GM23338 (cell line): ENCODE measurements at regions not wholly inside any gene's neighbourhood (a gene's known extent, or its start where the extent isn't known, plus 50 kb on each side); places are given as distances from the start of the nearest gene placed in this dataset.

Experiments used
- CREB1 ChIP-seq: fragments of 250-450 bp; sonication (Bioruptor Pico); IDR thresholded peaks from 2 replicates; pipeline ENCODE4 v1.5.0; 2020; ENCODE audit warnings: low read depth, mild to moderate bottlenecking, moderate library complexity
- POLR2AphosphoS5 ChIP-seq: IDR thresholded peaks from 2 replicates; pipeline ENCODE4 v1.6.1; 2016; ENCODE audit warnings: antibody characterized with exemption, low read depth
- ZNF114 ChIP-seq: fragments of 250-450 bp; sonication (Bioruptor Pico); IDR thresholded peaks from 2 replicates; pipeline ENCODE4 v1.5.0; 2020; ENCODE audit warnings: mild to moderate bottlenecking, moderate library complexity
- TF ChIP-seq, protein P1 (sequence below): fragments of 250-450 bp; sonication (Bioruptor Pico); IDR thresholded peaks from 2 replicates; pipeline ENCODE4 v1.5.0; 2020; ENCODE audit warnings: mild to moderate bottlenecking, moderate library complexity
- TF ChIP-seq, protein P2 (sequence below): IDR thresholded peaks from one replicate; pipeline ENCODE4 v1.6.1; 2018; ENCODE audit warnings: antibody characterized with exemption; ENCODE audit not compliant: unreplicated experiment
- TF ChIP-seq, protein P3 (sequence below), 2 experiments: fragments of 200-600 bp in 1 of 2; sonication (generic) in 1 of 2; conservative IDR thresholded peaks; 2 replicates each; pipeline versions ENCODE4 v1.5.1 to v1.6.1; 2016 to 2017; ENCODE audit warnings: antibody characterized with exemption in 2 of 2, low read depth in 2 of 2, mild to moderate bottlenecking in 2 of 2, moderate library complexity in 1 of 2

DNA sequence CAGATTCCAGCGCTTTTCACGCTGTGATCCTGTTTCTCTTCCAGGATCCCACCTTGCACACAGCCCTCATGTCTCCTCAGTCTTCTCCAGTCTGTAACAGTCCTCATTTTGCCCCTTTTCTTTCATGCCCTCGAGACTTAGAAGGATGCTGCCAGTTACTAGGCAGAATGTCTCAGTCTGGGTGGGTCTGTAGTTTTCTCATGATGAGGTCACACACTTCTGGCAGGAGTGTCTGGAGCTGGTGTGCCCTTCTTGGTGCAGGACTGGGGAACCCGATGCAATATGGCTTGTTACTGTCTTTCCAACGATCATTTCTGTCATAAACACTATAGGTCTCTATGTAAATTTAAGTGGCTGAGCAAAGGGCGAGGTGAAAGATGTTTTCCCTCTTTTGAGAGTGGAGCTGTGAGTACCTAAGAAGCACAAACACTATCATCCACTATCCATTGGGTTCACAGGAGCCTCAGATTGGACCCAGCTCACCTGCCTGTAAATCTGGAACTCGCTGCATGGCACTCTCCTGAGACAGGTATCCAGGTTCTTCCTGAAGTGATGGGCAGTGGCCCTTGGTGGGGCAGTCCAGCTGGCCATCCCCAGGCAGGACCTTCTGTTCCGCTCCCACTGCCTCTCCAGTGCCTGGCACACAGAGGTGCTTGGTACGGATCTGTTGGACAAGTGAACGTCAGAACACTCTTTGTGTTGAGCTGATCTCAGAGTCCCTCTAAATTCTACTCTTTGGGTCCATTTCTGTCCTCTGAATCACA lies 64.3 kb upstream of the ZNF32 start (continued):
- TF ChIP-seq, protein P1, sequence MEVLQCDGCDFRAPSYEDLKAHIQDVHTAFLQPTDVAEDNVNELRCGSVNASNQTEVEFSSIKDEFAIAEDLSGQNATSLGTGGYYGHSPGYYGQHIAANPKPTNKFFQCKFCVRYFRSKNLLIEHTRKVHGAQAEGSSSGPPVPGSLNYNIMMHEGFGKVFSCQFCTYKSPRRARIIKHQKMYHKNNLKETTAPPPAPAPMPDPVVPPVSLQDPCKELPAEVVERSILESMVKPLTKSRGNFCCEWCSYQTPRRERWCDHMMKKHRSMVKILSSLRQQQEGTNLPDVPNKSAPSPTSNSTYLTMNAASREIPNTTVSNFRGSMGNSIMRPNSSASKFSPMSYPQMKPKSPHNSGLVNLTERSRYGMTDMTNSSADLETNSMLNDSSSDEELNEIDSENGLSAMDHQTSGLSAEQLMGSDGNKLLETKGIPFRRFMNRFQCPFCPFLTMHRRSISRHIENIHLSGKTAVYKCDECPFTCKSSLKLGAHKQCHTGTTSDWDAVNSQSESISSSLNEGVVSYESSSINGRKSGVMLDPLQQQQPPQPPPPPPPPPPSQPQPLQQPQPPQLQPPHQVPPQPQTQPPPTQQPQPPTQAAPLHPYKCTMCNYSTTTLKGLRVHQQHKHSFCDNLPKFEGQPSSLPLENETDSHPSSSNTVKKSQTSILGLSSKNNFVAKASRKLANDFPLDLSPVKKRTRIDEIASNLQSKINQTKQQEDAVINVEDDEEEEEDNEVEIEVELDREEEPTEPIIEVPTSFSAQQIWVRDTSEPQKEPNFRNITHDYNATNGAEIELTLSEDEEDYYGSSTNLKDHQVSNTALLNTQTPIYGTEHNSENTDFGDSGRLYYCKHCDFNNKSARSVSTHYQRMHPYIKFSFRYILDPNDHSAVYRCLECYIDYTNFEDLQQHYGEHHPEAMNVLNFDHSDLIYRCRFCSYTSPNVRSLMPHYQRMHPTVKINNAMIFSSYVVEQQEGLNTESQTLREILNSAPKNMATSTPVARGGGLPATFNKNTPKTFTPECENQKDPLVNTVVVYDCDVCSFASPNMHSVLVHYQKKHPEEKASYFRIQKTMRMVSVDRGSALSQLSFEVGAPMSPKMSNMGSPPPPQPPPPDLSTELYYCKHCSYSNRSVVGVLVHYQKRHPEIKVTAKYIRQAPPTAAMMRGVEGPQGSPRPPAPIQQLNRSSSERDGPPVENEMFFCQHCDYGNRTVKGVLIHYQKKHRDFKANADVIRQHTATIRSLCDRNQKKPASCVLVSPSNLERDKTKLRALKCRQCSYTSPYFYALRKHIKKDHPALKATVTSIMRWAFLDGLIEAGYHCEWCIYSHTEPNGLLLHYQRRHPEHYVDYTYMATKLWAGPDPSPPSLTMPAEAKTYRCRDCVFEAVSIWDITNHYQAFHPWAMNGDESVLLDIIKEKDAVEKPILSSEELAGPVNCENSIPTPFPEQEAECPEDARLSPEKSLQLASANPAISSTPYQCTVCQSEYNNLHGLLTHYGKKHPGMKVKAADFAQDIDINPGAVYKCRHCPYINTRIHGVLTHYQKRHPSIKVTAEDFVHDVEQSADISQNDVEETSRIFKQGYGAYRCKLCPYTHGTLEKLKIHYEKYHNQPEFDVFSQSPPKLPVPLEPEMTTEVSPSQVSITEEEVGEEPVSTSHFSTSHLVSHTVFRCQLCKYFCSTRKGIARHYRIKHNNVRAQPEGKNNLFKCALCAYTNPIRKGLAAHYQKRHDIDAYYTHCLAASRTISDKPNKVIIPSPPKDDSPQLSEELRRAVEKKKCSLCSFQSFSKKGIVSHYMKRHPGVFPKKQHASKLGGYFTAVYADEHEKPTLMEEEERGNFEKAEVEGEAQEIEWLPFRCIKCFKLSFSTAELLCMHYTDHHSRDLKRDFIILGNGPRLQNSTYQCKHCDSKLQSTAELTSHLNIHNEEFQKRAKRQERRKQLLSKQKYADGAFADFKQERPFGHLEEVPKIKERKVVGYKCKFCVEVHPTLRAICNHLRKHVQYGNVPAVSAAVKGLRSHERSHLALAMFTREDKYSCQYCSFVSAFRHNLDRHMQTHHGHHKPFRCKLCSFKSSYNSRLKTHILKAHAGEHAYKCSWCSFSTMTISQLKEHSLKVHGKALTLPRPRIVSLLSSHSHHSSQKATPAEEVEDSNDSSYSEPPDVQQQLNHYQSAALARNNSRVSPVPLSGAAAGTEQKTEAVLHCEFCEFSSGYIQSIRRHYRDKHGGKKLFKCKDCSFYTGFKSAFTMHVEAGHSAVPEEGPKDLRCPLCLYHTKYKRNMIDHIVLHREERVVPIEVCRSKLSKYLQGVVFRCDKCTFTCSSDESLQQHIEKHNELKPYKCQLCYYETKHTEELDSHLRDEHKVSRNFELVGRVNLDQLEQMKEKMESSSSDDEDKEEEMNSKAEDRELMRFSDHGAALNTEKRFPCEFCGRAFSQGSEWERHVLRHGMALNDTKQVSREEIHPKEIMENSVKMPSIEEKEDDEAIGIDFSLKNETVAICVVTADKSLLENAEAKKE (CRISPR knock-in tag), result no peak
- TF ChIP-seq, protein P2, sequence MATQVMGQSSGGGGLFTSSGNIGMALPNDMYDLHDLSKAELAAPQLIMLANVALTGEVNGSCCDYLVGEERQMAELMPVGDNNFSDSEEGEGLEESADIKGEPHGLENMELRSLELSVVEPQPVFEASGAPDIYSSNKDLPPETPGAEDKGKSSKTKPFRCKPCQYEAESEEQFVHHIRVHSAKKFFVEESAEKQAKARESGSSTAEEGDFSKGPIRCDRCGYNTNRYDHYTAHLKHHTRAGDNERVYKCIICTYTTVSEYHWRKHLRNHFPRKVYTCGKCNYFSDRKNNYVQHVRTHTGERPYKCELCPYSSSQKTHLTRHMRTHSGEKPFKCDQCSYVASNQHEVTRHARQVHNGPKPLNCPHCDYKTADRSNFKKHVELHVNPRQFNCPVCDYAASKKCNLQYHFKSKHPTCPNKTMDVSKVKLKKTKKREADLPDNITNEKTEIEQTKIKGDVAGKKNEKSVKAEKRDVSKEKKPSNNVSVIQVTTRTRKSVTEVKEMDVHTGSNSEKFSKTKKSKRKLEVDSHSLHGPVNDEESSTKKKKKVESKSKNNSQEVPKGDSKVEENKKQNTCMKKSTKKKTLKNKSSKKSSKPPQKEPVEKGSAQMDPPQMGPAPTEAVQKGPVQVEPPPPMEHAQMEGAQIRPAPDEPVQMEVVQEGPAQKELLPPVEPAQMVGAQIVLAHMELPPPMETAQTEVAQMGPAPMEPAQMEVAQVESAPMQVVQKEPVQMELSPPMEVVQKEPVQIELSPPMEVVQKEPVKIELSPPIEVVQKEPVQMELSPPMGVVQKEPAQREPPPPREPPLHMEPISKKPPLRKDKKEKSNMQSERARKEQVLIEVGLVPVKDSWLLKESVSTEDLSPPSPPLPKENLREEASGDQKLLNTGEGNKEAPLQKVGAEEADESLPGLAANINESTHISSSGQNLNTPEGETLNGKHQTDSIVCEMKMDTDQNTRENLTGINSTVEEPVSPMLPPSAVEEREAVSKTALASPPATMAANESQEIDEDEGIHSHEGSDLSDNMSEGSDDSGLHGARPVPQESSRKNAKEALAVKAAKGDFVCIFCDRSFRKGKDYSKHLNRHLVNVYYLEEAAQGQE, result no peak
- TF ChIP-seq POLR2AphosphoS5, result no peak
- TF ChIP-seq ZNF114 (CRISPR knock-in tag), result no peak
- TF ChIP-seq, protein P3, sequence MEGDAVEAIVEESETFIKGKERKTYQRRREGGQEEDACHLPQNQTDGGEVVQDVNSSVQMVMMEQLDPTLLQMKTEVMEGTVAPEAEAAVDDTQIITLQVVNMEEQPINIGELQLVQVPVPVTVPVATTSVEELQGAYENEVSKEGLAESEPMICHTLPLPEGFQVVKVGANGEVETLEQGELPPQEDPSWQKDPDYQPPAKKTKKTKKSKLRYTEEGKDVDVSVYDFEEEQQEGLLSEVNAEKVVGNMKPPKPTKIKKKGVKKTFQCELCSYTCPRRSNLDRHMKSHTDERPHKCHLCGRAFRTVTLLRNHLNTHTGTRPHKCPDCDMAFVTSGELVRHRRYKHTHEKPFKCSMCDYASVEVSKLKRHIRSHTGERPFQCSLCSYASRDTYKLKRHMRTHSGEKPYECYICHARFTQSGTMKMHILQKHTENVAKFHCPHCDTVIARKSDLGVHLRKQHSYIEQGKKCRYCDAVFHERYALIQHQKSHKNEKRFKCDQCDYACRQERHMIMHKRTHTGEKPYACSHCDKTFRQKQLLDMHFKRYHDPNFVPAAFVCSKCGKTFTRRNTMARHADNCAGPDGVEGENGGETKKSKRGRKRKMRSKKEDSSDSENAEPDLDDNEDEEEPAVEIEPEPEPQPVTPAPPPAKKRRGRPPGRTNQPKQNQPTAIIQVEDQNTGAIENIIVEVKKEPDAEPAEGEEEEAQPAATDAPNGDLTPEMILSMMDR (conservative IDR thresholded peaks at IDR 0.05; ENCODE audit: low read depth in 2 of 2), result no peak
- no peak for TF ChIP-seq CREB1 (CRISPR knock-in tag)
